ENCODE measurements at regions not wholly inside any gene's neighbourhood (a gene's known extent, or its start where the extent isn't known, plus 50 kb on each side); places are given as distances from the start of the nearest gene placed in this dataset.

- ChIA-PET CTCF (no interaction called here), POLR2A (no interaction called here)
- no peak for TF ChIP-seq CTCF (IDR thresholded peaks at IDR 0.05; ENCODE audit: low read depth, low read length)
- Histone ChIP-seq H3K27me3 (ENCODE audit: control insufficient read depth, insufficient read depth, low read length) (no peaks in the 10 kb centered on the region), H3K27ac (ENCODE audit: low read depth, low read length) (no peak overlapping the region), H3K9me3 (ENCODE audit: control insufficient read depth, insufficient read depth, low read length) (peaks cover 6% of the 10 kb centered on the region), H3K4me3 (ENCODE audit: low read depth, low read length) (no peak overlapping the region)
- no peak for DNase-seq (ENCODE audit: low read depth, low spot score)
Measured at GRCh38 chr21:23093259-23093658, 2095.1 kb downstream of the NCAM2 start.

- DNase-seq (ENCODE audit: low read depth, low spot score), result no peak
- POLR2A ChIA-PET, result no interaction called here
- Histone ChIP-seq H3K4me3 (ENCODE audit: low read depth, low read length) (no peak overlapping the region), H3K9me3 (ENCODE audit: control insufficient read depth, insufficient read depth, low read length) (peaks cover 16% of the 10 kb centered on the region), H3K27ac (ENCODE audit: low read depth, low read length) (no peak overlapping the region), H3K27me3 (ENCODE audit: control insufficient read depth, insufficient read depth, low read length) (no peaks in the 10 kb centered on the region)
- CTCF ChIA-PET, result no interaction called here
- no peak for TF ChIP-seq CTCF (IDR thresholded peaks at IDR 0.05; ENCODE audit: low read depth, low read length)
Measured at GRCh38 chr21:23099185-23099584, 2101.0 kb downstream of the NCAM2 start.

- no peak for DNase-seq (ENCODE audit: low read depth, low spot score)
- H3K27me3 ChIP-seq (ENCODE audit: control insufficient read depth, insufficient read depth, low read length), result no peaks in the 10 kb centered on the region
- TF ChIP-seq CTCF (IDR thresholded peaks at IDR 0.05; ENCODE audit: low read depth, low read length), result no peak
- no peak overlapping the region for H3K27ac ChIP-seq (ENCODE audit: low read depth, low read length)
- no peak overlapping the region for H3K4me3 ChIP-seq (ENCODE audit: low read depth, low read length)
- H3K9me3 ChIP-seq (ENCODE audit: control insufficient read depth, insufficient read depth, low read length), result peaks cover 18% of the 10 kb centered on the region
- CTCF ChIA-PET, result no interaction called here
- POLR2A ChIA-PET, result no interaction called here
Measured at GRCh38 chr21:23101111-23101510, 2102.9 kb downstream of the NCAM2 start.

GRCh38 chr21:23108533-23108932 is 2110.3 kb downstream of the NCAM2 start:
- no peak overlapping the region for H3K27ac ChIP-seq (ENCODE audit: low read depth, low read length)
- DNase-seq (ENCODE audit: low read depth, low spot score), result no peak
- H3K4me3 ChIP-seq (ENCODE audit: low read depth, low read length), result no peak overlapping the region
- H3K9me3 ChIP-seq (ENCODE audit: control insufficient read depth, insufficient read depth, low read length), result peaks cover 8% of the 10 kb centered on the region
- CTCF ChIA-PET, result no interaction called here
- TF ChIP-seq CTCF (IDR thresholded peaks at IDR 0.05; ENCODE audit: low read depth, low read length), result no peak
- POLR2A ChIA-PET, result no interaction called here
- no peaks in the 10 kb centered on the region for H3K27me3 ChIP-seq (ENCODE audit: control insufficient read depth, insufficient read depth, low read length)

GRCh38 chr21:23111070-23111600 is 2112.9 kb downstream of the NCAM2 start:
- H3K27me3 ChIP-seq (ENCODE audit: control insufficient read depth, insufficient read depth, low read length), result no peaks in the 10 kb centered on the region
- CTCF ChIA-PET, result no interaction called here
- POLR2A ChIA-PET, result no interaction called here

More at GRCh38 chr21:23111070-23111600, 2112.9 kb downstream of the NCAM2 start:
- no peak for TF ChIP-seq CTCF (IDR thresholded peaks at IDR 0.05; ENCODE audit: low read depth, low read length)
- DNase-seq (ENCODE audit: low read depth, low spot score), result no peak
- H3K4me3 ChIP-seq (ENCODE audit: low read depth, low read length), result no peak overlapping the region
- H3K27ac ChIP-seq (ENCODE audit: low read depth, low read length), result no peak overlapping the region
- H3K9me3 ChIP-seq (ENCODE audit: control insufficient read depth, insufficient read depth, low read length), result peaks cover 6% of the 10 kb centered on the region

Data from AG04450 (cell line).